NB4 (cell line): ENCODE measurements at regions not wholly inside any gene's neighbourhood (a gene's known extent, or its start where the extent isn't known, plus 50 kb on each side); places are given as distances from the start of the nearest gene placed in this dataset.
"Not testable (repeated sequence)": the region's sequence is repeated elsewhere in the genome, so short reads cannot be mapped to it uniquely, and the experiment has no call there.

Source experiments
- DNase-seq: peaks from one replicate; pipeline ENCODE4 v3.0.0; 2010; ENCODE audit warnings: low read depth
- H3K4me3 ChIP-seq: one replicate; pipeline ENCODE4 v1.5.1; 2011; ENCODE audit warnings: mild to moderate bottlenecking, low read depth, low read length, moderate library complexity
- MYC ChIP-seq: IDR thresholded peaks from 2 replicates; pipeline ENCODE4 v1.6.1; 2011; ENCODE audit warnings: low read depth, low read length
- POLR2A ChIP-seq: IDR thresholded peaks from 2 replicates; pipeline ENCODE4 v1.6.1; 2011; ENCODE audit warnings: mild to moderate bottlenecking; ENCODE audit not compliant: insufficient read length; ENCODE audit errors: extremely low read depth
- TF ChIP-seq, protein P1 (sequence below): IDR thresholded peaks from 2 replicates; pipeline ENCODE4 v1.6.1; 2011; ENCODE audit warnings: low read depth, low read length
- TF ChIP-seq, protein P2 (sequence below): IDR thresholded peaks from one replicate; pipeline ENCODE4 v1.5.1; 2012; ENCODE audit warnings: low read depth, low read length

DNA sequence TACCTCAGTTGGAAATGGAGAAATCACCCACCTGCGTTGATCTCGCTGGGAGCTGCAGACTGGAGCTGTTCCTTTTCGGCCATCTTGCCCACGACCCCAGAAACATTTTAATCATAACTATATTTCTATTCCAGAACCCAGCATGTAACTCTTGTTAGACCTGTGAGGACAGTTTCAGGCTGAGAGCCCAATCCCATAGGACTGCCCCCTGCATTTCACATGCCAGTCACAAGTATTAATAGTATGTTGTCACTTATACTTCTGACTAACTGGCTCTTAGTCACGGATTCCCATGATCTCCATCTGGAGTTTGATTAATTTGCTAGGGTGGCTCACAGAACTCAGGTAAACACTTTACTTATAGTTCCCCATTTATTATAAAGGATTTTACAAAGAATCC is 60.6 kb upstream of the PRNP start:
- H3K4me3 ChIP-seq = no peak overlapping the region
- TF ChIP-seq, protein P1, sequence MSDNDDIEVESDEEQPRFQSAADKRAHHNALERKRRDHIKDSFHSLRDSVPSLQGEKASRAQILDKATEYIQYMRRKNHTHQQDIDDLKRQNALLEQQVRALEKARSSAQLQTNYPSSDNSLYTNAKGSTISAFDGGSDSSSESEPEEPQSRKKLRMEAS = no peak
- TF ChIP-seq MYC = no peak
- no peak for TF ChIP-seq POLR2A
- TF ChIP-seq, protein P2, sequence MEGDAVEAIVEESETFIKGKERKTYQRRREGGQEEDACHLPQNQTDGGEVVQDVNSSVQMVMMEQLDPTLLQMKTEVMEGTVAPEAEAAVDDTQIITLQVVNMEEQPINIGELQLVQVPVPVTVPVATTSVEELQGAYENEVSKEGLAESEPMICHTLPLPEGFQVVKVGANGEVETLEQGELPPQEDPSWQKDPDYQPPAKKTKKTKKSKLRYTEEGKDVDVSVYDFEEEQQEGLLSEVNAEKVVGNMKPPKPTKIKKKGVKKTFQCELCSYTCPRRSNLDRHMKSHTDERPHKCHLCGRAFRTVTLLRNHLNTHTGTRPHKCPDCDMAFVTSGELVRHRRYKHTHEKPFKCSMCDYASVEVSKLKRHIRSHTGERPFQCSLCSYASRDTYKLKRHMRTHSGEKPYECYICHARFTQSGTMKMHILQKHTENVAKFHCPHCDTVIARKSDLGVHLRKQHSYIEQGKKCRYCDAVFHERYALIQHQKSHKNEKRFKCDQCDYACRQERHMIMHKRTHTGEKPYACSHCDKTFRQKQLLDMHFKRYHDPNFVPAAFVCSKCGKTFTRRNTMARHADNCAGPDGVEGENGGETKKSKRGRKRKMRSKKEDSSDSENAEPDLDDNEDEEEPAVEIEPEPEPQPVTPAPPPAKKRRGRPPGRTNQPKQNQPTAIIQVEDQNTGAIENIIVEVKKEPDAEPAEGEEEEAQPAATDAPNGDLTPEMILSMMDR = no peak
- no peak for DNase-seq

- DNase-seq, H3K4me3 ChIP-seq: not testable (repeated sequence)
Measured at GRCh38 chr20:4624675-4625336, 61.5 kb upstream of the PRNP start.

DNA sequence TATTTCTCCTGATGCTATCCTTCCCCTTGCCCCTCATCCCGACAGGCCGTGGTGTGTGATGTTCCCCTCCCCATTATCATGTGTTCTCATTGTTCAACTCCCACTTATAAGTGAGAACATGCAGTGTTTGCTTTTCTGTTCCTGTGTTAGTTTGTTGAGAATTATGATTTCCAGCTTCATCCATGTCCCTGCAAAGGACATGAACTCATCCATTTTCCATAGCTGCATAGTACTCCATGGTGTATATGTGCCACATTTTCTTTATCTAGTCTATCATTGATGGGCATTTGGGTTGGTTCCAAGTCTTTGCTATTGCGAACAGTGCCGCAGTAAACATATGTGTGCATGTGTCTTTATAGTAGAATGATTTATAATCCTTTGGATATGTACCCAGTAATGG is 67.1 kb upstream of the PRNP start:
- H3K4me3 ChIP-seq, DNase-seq: not testable (repeated sequence)

GRCh38 chr20:4617484-4617883 is 68.8 kb upstream of the PRNP start:
- DNase-seq = no peak
- TF ChIP-seq, protein P1 = no peak
- no peak for TF ChIP-seq MYC
- TF ChIP-seq POLR2A = no peak
- TF ChIP-seq, protein P2 = no peak
- H3K4me3 ChIP-seq = no peak overlapping the region

GRCh38 chr20:4617019-4617418 is 69.2 kb upstream of the PRNP start:
- H3K4me3 ChIP-seq = no peak overlapping the region
- no peak for DNase-seq
- TF ChIP-seq, protein P1 = no peak
- TF ChIP-seq MYC (no peak), POLR2A (no peak)
- TF ChIP-seq, protein P2 = no peak

DNA sequence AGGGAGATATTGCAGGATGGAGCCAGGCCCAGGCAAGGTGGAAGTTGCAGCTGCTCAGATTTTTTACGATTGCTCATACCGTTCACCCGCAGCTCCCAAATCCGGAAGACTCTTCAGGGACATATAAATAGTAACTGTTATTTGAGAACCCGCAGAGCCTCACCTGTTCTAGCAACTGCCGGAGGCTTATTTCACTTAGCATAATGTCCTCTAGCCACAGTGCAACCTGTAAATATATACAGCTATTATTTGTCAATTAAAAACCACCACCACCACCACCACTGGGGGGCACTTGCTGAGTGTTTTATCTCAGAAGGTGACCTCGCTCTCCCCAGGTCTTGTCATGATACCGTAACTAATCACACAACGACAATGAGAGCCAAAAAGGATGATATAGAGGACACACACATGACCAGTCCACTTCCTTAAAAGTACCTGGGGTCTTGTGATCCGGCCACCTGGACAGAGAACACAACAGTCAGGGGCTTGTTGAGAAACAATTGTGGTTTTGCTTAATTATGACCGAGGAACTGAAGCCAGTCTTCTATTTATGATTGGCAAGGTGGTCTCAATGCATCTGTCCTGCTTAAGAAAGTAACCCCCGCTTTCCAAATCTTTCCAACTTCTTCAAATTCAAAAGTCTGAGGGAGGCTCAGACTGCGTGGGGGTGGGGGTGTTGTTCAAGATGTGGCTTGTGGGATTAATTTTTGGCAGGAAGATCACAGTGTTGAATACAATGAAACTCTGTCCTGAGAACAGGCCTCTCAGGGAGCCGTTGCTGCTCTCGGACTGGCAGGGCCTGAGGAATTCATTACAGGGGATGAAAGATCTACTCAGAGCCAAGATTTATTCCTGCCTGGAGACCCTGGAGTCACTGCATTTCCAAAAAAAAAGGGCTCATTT is 72.3 kb upstream of the PRNP start:
- peak; percentile 78 for DNase-seq
- no peak overlapping the region for H3K4me3 ChIP-seq
- TF ChIP-seq MYC (0 out of 2 replicates have a peak, but pooled peaks have one; percentile 8), POLR2A (no peak)
- TF ChIP-seq, protein P2 = peak; percentile 48

DNA sequence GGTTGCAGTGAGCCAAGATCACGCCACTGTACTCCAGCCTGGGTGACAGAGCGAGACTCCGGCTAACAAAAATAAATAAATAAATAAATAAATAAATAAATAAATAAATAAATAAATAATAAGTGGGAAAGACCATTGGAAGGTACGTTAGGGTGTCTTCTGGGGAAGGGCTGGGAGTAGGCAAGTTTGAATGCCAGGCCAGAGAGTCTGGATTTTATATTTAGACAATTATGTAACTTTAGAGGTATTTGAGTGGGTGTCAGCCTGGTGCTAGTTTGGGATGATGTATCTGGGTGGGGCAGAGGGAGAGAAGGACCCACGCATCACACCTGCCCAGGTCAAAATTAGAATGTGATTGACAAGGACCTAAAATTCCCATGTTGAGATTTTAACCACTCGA is 73.1 kb upstream of the PRNP start:
- no peak for DNase-seq
- H3K4me3 ChIP-seq = no peak overlapping the region
- no peak for TF ChIP-seq POLR2A
- TF ChIP-seq, protein P1 = no peak
- TF ChIP-seq, protein P2 = no peak
- no peak for TF ChIP-seq MYC
